IMR-90 (cell line): ENCODE measurements at regions not wholly inside any gene's neighbourhood (a gene's known extent, or its start where the extent isn't known, plus 50 kb on each side); places are given as distances from the start of the nearest gene placed in this dataset.

Experiments used
- ATAC-seq: fragments of 200-7000 bp; cut with Tn5 transposase; 2 replicates; pipeline ENCODE4 v1.9.1; 2020; ENCODE audit warnings: low read depth, mild to moderate bottlenecking, moderate library complexity
- BruUV-seq: library from RNA; stranded (reverse); fragments of 400-500 nt; replicated peaks from 2 replicates; lab custom pipeline; 2021; lab: Mats Ljungman, UMichigan
- CTCF ChIA-PET: fragments of 300-600 bp; formaldehyde crosslinking; extraction: SDS; loops from one replicate; lab custom pipeline; 2021; ENCODE audit warnings: antibody characterized with exemption; lab: Yijun Ruan, JAX
- POLR2A ChIA-PET: fragments of 300-600 bp; sonication (Branson Sonifier 250); formaldehyde crosslinking; loops from one replicate; lab custom pipeline; 2022; ENCODE audit warnings: antibody characterized with exemption; ENCODE audit not compliant: unreplicated experiment; lab: Charles Lee
- DNase-seq: peaks from one replicate; pipeline ENCODE4 v3.0.0; 2013
- H2AFZ ChIP-seq: replicated peaks from 2 replicates; pipeline ENCODE3; 2013; ENCODE audit warnings: low read length, mild to moderate bottlenecking; ENCODE audit not compliant: poor library complexity
- H2AK5ac ChIP-seq: 2 replicates; pipeline ENCODE4 v1.6.1; 2013; ENCODE audit warnings: low read depth, low read length, inconsistent platforms
- H2AK9ac ChIP-seq: replicated peaks from 2 replicates; pipeline ENCODE3; 2013; ENCODE audit warnings: mild to moderate bottlenecking, low read depth, low read length, moderate library complexity; ENCODE audit not compliant: poor library complexity
- H2BK120ac ChIP-seq: 2 replicates; pipeline ENCODE4 v1.6.1; 2013; ENCODE audit warnings: low read depth, low read length, inconsistent platforms
- H2BK15ac ChIP-seq: 3 replicates; pipeline ENCODE4 v1.6.1; 2013; ENCODE audit warnings: low read depth, low read length, inconsistent platforms
- H2BK20ac ChIP-seq: 2 replicates; pipeline ENCODE4 v1.6.1; 2013; ENCODE audit warnings: low read depth, mild to moderate bottlenecking, inconsistent platforms, low read length, moderate library complexity
- H2BK5ac ChIP-seq: 2 replicates; pipeline ENCODE4 v1.6.1; 2013; ENCODE audit warnings: mild to moderate bottlenecking, low read depth, low read length, inconsistent platforms; ENCODE audit not compliant: poor library complexity, severe bottlenecking
- H3K14ac ChIP-seq: replicated peaks from 2 replicates; pipeline ENCODE4 v1.6.1; 2013; ENCODE audit warnings: low read depth, low read length, inconsistent platforms
- H3K18ac ChIP-seq: 2 replicates; pipeline ENCODE4 v1.6.1; 2013; ENCODE audit warnings: low read depth, low read length, control low read depth
- H3K23ac ChIP-seq: 2 replicates; pipeline ENCODE4 v1.6.1; 2013; ENCODE audit warnings: low read depth, low read length, inconsistent platforms
- H3K27ac ChIP-seq: 2 replicates; pipeline ENCODE4 v1.5.1; 2013; ENCODE audit warnings: mild to moderate bottlenecking, control low read depth, low read length; ENCODE audit not compliant: insufficient read depth
- H3K27me3 ChIP-seq: 2 replicates; pipeline ENCODE4 v1.6.1; 2013; ENCODE audit warnings: low read length; ENCODE audit not compliant: control insufficient read depth, insufficient read depth
- H3K36me3 ChIP-seq: 2 replicates; pipeline ENCODE4 v1.6.1; 2013; ENCODE audit warnings: low read length, mixed read lengths; ENCODE audit not compliant: control insufficient read depth, insufficient read depth
- H3K4ac ChIP-seq: 2 replicates; pipeline ENCODE4 v1.6.1; 2013; ENCODE audit warnings: low read depth, low read length, inconsistent platforms
- H3K4me1 ChIP-seq: 2 replicates; pipeline ENCODE4 v1.6.1; 2013; ENCODE audit warnings: low read length, mixed read lengths; ENCODE audit not compliant: control insufficient read depth, insufficient read depth
- H3K4me2 ChIP-seq: 2 replicates; pipeline ENCODE4 v1.6.1; 2013; ENCODE audit warnings: low read depth, mild to moderate bottlenecking, control low read depth, low read length, moderate library complexity
- H3K4me3 ChIP-seq: 2 replicates; pipeline ENCODE4 v1.5.1; 2013; ENCODE audit warnings: low read depth, mild to moderate bottlenecking, control low read depth, low read length, moderate library complexity; ENCODE audit not compliant: insufficient read depth
- H3K56ac ChIP-seq: 2 replicates; pipeline ENCODE4 v1.6.1; 2013; ENCODE audit warnings: low read length, inconsistent platforms; ENCODE audit not compliant: insufficient read depth; ENCODE audit errors: extremely low read depth
- H3K79me1 ChIP-seq, 2 experiments: 2 replicates each; pipeline ENCODE4 v1.6.1; 2013; ENCODE audit warnings: low read length in 2 of 2, inconsistent platforms in 1 of 2, low read depth in 1 of 2
- H3K9ac ChIP-seq: 2 replicates; pipeline ENCODE4 v1.6.1; 2013; ENCODE audit warnings: low read depth, low read length, control low read depth
- H3K9me1 ChIP-seq: 2 replicates; pipeline ENCODE4 v1.6.1; 2013; ENCODE audit warnings: low read length, inconsistent platforms; ENCODE audit not compliant: insufficient read depth
- H3K9me3 ChIP-seq: 2 replicates; pipeline ENCODE4 v1.6.1; 2013; ENCODE audit warnings: low read length; ENCODE audit not compliant: control insufficient read depth, insufficient read depth
- H4K20me1 ChIP-seq: 2 replicates; pipeline ENCODE4 v1.6.1; 2013; ENCODE audit warnings: low read length, inconsistent platforms; ENCODE audit not compliant: insufficient read depth
- H4K5ac ChIP-seq: 2 replicates; pipeline ENCODE4 v1.6.1; 2013; ENCODE audit warnings: mild to moderate bottlenecking, low read depth, low read length, control low read depth
- H4K8ac ChIP-seq, 2 experiments: 2 replicates each; pipeline ENCODE4 v1.6.1; 2013; ENCODE audit warnings: low read depth in 2 of 2, low read length in 2 of 2, control low read depth in 1 of 2, inconsistent platforms in 1 of 2
- H4K91ac ChIP-seq: 2 replicates; pipeline ENCODE4 v1.6.1; 2013; ENCODE audit warnings: low read depth, low read length, inconsistent platforms; ENCODE audit not compliant: insufficient read depth
- CEBPB ChIP-seq: IDR thresholded peaks from 2 replicates; pipeline ENCODE4 v1.6.1; 2012; ENCODE audit warnings: low read depth, low read length, improper control_type of control experiment
- SMC3 ChIP-seq: fragments of 150-350 bp; IDR thresholded peaks from 2 replicates; pipeline ENCODE4 v1.6.1; 2016; ENCODE audit warnings: low read depth, mild to moderate bottlenecking, antibody characterized with exemption, low read length, moderate library complexity
- WGBS, 2 experiments: methylation state at CpG; one replicate each; pipeline versions ENCODE4 v1.1.5 to v1.1.7; 2013; ENCODE audit warnings: missing lambda C conversion rate in 2 of 2; ENCODE audit not compliant: insufficient read length in 1 of 2; ENCODE audit errors: extremely low coverage in 2 of 2; 5-methylcytosine and 5-hydroxymethylcytosine counted together
- dilution Hi-C: fragments of 300-500 bp; cut with HindIII; formaldehyde crosslinking; loops from one replicate; pipeline ENCODE4 v1.14.3; 2018; ENCODE audit warnings: low sequenced_read_pairs; ENCODE audit not compliant: unreplicated experiment
- in situ Hi-C: fragments of 300-500 bp; cut with MboI; formaldehyde crosslinking; loops from 3 replicates; pipeline ENCODE4 v1.14.3; 2019; ENCODE audit warnings: low sequenced_read_pairs, inconsistent platforms, mixed read lengths
- intact Hi-C: fragments of 100-400 bp; cut with micrococcal nuclease; formaldehyde crosslinking; loops from 2 replicates; pipeline ENCODE4 v1.10.0; 2022

- no CpG with 5 or more reads among the region's 3 CpGs for WGBS, 2 experiments
- Histone ChIP-seq H3K27ac (no peak overlapping the region), H2BK5ac (no peak overlapping the region), H3K36me3 (no peaks in the 10 kb centered on the region), H3K9me3 (no peaks in the 10 kb centered on the region; the same call in 1 of the 2 replicates), H2AK5ac (no peak overlapping the region), H3K23ac (no peak overlapping the region), H2AK9ac (no peak overlapping the region), H4K8ac (no peak overlapping the region), H3K9me1 (no peaks in the 10 kb centered on the region), H3K4me2 (no peak overlapping the region), H3K18ac (no peak overlapping the region), H2BK120ac (no peak overlapping the region), H3K27me3 (no peaks in the 10 kb centered on the region), H3K4ac (no peak overlapping the region), H4K20me1 (no peaks in the 10 kb centered on the region), H3K14ac (no peak overlapping the region), H3K4me3 (no peak overlapping the region), H2BK15ac (no peak overlapping the region), H2AFZ (no peak overlapping the region), H3K56ac (no peak overlapping the region), H4K5ac (no peak overlapping the region), H3K79me1 (no peaks in the 10 kb centered on the region), H3K4me1 (no peaks in the 10 kb centered on the region), H4K91ac (no peak overlapping the region), H3K9ac (no peak overlapping the region), H2BK20ac (no peak overlapping the region)
- in situ Hi-C loops: no loop called here
- intact Hi-C loops: no loop called here
- dilution Hi-C loops: no loop called here
- BruUV-seq: no TSS peak
- ATAC-seq (no peak), DNase-seq (no peak)
- CTCF ChIA-PET: interaction anchor here (0.6 kb wide), 1 partner anchor 124 kb away, joined by 3 read pairs; no protein-coding TSS in a partner anchor
- TF ChIP-seq CEBPB (peak; percentile 53; the same call in 1 of the 2 replicates), SMC3 (no peak)
- POLR2A ChIA-PET: interaction anchor here (0.6 kb wide), 1 partner anchor 506 kb away, joined by 3 read pairs; no protein-coding TSS in a partner anchor
These were observed 114.0 kb upstream of the CCDC179 start for GRCh38 chr11:22974251-22974650.
